ENCODE measurements at regions not wholly inside any gene's neighbourhood (a gene's known extent, or its start where the extent isn't known, plus 50 kb on each side); places are given as distances from the start of the nearest gene placed in this dataset.

DNA sequence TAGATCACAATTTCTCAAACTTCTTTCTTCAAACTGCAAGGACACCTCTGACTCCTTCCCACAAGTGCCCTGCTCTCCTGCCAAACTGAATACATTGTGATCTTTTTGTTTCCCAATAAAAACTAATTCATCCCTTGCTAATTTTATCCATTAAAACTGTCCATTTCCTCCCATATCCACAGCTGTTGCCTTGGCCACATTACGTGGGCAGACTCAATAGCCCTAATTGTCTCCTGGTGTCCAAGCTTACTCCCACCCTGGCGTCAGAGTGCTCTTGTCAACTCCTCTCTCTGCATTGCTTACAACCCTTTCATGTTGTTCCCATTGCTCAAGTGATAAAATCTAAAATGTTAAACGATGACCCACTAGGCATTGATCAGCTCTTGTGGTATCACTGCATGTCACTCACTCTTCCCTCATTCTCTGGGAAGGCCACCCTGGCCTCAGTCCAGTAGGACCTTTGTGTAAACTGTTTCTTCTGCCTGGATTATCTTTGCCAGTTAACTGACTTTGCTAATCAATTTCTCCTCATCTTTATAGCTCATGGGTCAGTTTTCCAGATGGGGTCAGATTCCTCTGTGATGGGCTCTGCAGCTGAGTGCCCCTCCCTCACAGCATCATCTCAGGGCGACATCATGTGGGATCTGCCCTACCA lies 525.0 kb downstream of the SLC4A3 start:
- Mint-ChIP-seq H3K4me3 (no peak overlapping the region), H3K4me1 (ENCODE audit: low read depth) (no peaks in the 10 kb centered on the region), H3K9me3 (no peaks in the 10 kb centered on the region), H3K27ac (no peak overlapping the region), H3K27me3 (ENCODE audit: low read depth) (peaks cover 2% of the 10 kb centered on the region), H3K36me3 (ENCODE audit: low read depth) (no peaks in the 10 kb centered on the region)
- no peak for DNase-seq
- CTCF ChIA-PET = no interaction called here
- intact Hi-C loops (cut with micrococcal nuclease) = no loop called here

DNA sequence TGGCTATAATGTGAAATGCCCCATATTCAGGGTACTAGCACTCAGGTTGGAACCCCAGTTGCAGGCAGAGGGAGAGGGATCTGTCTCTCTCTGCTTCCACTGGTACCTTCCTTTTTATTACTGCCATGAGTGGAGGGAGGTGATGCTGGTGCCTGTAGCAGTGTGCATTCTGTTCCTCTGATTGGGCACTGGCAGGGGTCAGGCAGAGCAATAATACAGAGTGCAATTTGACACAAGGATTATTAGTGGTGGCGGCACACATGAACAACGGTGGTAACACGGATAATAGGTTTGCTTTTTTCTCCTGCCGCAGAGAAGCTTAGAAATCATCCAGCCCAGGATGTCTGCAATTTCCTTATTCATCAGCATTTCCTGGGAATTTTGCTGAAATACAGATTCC lies 525.7 kb downstream of the SLC4A3 start:
- CTCF ChIA-PET = no interaction called here
- Mint-ChIP-seq H3K4me1 (ENCODE audit: low read depth) (no peaks in the 10 kb centered on the region), H3K9me3 (no peaks in the 10 kb centered on the region), H3K27ac (no peak overlapping the region), H3K36me3 (ENCODE audit: low read depth) (no peaks in the 10 kb centered on the region), H3K4me3 (no peak overlapping the region), H3K27me3 (ENCODE audit: low read depth) (peaks cover 4% of the 10 kb centered on the region)
- intact Hi-C loops (cut with micrococcal nuclease) = no loop called here
- no peak for DNase-seq

DNA sequence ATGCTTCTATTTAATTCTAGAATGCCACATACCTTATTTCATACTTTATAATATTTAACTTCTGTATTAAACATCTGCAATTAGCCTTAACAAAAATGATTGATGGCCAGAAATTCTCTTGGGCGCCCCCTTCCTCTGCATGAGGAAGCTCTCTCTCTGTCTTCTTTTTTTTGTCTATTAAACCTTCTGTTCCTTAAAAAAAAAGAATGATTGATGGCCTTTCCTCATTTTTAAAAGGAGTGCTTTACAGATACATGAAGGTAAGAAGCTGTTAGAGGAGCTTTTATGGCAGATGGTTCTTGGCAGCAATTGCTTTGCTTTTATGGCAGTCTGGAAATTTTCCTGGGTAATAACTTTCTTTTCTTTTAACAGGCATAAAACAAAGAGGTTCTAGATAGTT lies 526.9 kb downstream of the SLC4A3 start:
- DNase-seq = no peak
- Mint-ChIP-seq H3K4me1 (ENCODE audit: low read depth) (no peaks in the 10 kb centered on the region), H3K9me3 (no peaks in the 10 kb centered on the region), H3K27ac (no peak overlapping the region), H3K4me3 (no peak overlapping the region), H3K27me3 (ENCODE audit: low read depth) (peaks cover 4% of the 10 kb centered on the region), H3K36me3 (ENCODE audit: low read depth) (no peaks in the 10 kb centered on the region)
- intact Hi-C loops (cut with micrococcal nuclease) = no loop called here
- CTCF ChIA-PET = no interaction called here

DNA sequence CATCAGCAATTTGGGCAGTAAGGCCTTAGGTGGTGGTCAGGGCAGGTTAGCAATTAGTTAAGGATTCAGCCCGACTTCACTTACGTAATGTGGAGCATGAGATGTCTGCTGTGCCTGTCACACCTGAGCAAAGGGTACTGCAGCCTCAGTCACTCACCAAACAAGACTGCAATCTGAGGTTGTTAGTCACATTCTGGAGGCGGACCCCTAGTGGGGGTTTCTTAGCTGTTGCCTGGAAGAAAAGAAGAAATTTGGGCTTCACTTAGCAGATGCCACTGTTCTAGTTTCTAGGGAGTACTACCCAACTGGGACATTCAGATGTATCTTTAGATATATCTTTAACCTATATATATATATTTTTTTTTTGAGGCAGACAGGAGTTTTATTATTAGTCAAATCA lies 529.9 kb downstream of the SLC4A3 start:
- Mint-ChIP-seq H3K36me3 (ENCODE audit: low read depth) (no peaks in the 10 kb centered on the region), H3K9me3 (no peaks in the 10 kb centered on the region), H3K27ac (no peak overlapping the region), H3K27me3 (ENCODE audit: low read depth) (peaks cover 4% of the 10 kb centered on the region), H3K4me1 (ENCODE audit: low read depth) (no peaks in the 10 kb centered on the region), H3K4me3 (no peak overlapping the region)
- CTCF ChIA-PET = no interaction called here
- DNase-seq = no peak
- intact Hi-C loops (cut with micrococcal nuclease) = no loop called here

DNA sequence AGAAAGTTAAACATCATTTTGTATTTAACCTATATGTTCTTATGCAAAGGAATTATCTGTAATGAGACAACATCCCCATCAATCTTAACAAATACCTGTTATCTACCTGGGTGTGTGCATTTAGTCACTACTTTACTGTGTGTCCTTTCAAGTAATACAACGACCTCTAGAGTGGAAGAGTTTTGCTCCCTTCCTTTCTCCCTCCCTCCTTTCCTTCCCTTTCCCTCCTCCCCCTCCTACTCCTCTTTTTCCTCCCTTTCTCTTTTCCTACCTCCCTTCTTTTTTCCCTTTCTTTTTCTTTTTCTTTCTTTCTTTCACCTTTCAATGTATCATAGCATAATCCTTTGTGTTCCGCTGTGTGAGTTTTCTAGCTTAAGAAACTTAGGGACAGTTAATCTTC lies 532.3 kb downstream of the SLC4A3 start:
- intact Hi-C loops (cut with micrococcal nuclease) = no loop called here
- CTCF ChIA-PET = interaction anchor here (0.7 kb wide), 1 partner anchor 207 kb away, joined by 3 read pairs; no protein-coding TSS in a partner anchor
- H3K27ac Mint-ChIP-seq = no peak overlapping the region
- no peak for DNase-seq
- H3K9me3 Mint-ChIP-seq = no peaks in the 10 kb centered on the region
- H3K27me3 Mint-ChIP-seq (ENCODE audit: low read depth) = peaks cover 2% of the 10 kb centered on the region
- no peaks in the 10 kb centered on the region for H3K4me1 Mint-ChIP-seq (ENCODE audit: low read depth)
- no peaks in the 10 kb centered on the region for H3K36me3 Mint-ChIP-seq (ENCODE audit: low read depth)
- H3K4me3 Mint-ChIP-seq = no peak overlapping the region

DNA sequence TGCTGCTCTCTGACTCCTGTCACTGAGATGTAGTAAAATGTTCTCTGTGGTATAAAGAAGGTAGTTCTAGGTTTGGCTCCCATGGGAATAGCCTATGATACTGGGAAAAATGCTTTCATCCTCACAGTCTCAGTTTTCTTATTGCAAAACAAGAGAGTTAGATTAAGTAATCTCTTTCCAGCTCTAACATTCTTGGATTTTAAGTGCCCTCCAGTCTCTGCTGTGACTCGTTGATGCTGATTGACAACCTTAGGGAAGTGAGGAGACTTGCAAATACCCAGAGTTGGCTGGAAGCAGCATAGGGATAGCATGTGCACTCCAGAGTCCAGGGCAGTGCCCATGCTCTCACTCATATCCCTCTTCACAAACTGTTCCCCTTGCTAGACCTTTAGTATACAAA lies 534.9 kb downstream of the SLC4A3 start:
- no peaks in the 10 kb centered on the region for H3K4me1 Mint-ChIP-seq (ENCODE audit: low read depth)
- intact Hi-C loops (cut with micrococcal nuclease) = no loop called here
- CTCF ChIA-PET = no interaction called here

DNA sequence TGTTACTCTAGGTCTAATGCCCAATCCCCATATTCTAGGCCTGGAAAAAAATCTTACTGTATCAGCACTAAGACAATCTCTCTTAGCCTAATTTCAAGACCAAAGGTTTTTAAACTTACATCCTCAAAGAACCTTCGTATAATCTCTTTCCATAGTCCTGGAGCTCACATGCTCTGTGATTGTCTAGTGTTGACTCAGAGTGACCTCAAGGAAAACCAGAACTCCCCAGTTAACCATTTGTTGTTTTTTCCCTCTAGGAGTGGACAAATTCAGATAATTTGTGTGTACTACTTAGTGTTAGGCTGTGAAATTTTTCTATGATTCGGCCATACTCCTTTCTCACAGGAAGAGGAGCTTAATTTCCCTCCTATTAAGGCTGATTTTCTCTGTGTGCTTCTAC lies 536.1 kb downstream of the SLC4A3 start:
- CTCF ChIA-PET = no interaction called here
- no peaks in the 10 kb centered on the region for H3K4me1 Mint-ChIP-seq (ENCODE audit: low read depth)
- H3K9me3 Mint-ChIP-seq = no peaks in the 10 kb centered on the region

More for the DNA sequence above, 534.9 kb downstream of the SLC4A3 start:
- H3K36me3 Mint-ChIP-seq (ENCODE audit: low read depth) = no peaks in the 10 kb centered on the region
- H3K4me3 Mint-ChIP-seq = no peak overlapping the region
- no peaks in the 10 kb centered on the region for H3K9me3 Mint-ChIP-seq
- H3K27me3 Mint-ChIP-seq (ENCODE audit: low read depth) = peaks cover 2% of the 10 kb centered on the region
- no peak for DNase-seq
- H3K27ac Mint-ChIP-seq = no peak overlapping the region

DNA sequence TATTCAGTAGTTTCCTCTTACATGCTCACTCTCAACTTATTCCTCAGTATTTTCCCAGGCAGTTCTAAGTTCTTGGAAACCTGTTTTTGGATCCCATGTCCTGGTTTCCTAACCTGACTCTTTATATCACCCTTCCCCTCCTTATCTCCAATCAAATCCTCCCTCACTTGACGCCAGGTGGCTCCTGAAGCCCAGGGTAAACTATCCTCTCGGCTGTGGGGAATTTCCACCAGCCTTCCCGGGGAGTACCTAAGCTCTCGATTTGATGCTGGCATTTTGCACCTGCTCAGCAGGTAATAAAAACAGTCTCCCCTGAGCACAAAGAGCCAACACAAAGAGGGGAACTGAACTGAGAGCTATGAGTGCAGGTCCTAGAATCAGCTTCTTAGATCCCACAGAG lies 538.0 kb downstream of the SLC4A3 start:
- no peaks in the 10 kb centered on the region for H3K27me3 Mint-ChIP-seq (ENCODE audit: low read depth)
- no peaks in the 10 kb centered on the region for H3K9me3 Mint-ChIP-seq
- no peak for DNase-seq
- no peaks in the 10 kb centered on the region for H3K36me3 Mint-ChIP-seq (ENCODE audit: low read depth)
- H3K4me3 Mint-ChIP-seq = no peak overlapping the region
- CTCF ChIA-PET = no interaction called here
- intact Hi-C loops (cut with micrococcal nuclease) = no loop called here
- H3K27ac Mint-ChIP-seq = no peak overlapping the region
- H3K4me1 Mint-ChIP-seq (ENCODE audit: low read depth) = no peaks in the 10 kb centered on the region

More for the DNA sequence above, 536.1 kb downstream of the SLC4A3 start:
- no peak overlapping the region for H3K4me3 Mint-ChIP-seq
- no peaks in the 10 kb centered on the region for H3K27me3 Mint-ChIP-seq (ENCODE audit: low read depth)
- DNase-seq = no peak
- no peak overlapping the region for H3K27ac Mint-ChIP-seq
- intact Hi-C loops (cut with micrococcal nuclease) = no loop called here
- no peaks in the 10 kb centered on the region for H3K36me3 Mint-ChIP-seq (ENCODE audit: low read depth)

DNA sequence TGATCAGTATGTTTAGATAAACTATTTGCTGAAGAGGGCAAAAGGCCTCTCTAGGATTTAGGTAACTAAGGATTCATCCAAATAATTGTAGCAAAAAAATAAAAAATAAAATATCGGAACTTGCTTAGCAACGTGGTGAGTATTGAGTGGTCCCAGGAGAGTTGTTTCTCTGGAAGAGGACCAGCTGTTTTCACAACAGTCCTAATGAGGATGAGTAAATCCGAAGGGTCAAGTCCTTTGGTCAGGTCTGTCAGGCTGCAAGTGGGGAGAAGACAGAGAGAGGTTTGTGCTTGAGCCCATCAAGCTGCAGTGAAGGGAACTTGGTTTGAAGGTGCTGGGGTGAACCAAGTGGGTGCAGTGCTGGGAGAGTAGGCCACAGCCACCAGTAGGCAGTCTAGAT lies 539.2 kb downstream of the SLC4A3 start:
- Mint-ChIP-seq H3K27ac (no peak overlapping the region), H3K27me3 (ENCODE audit: low read depth) (no peaks in the 10 kb centered on the region), H3K4me3 (no peak overlapping the region), H3K36me3 (ENCODE audit: low read depth) (no peaks in the 10 kb centered on the region), H3K4me1 (ENCODE audit: low read depth) (no peaks in the 10 kb centered on the region), H3K9me3 (no peaks in the 10 kb centered on the region)
- intact Hi-C loops (cut with micrococcal nuclease) = no loop called here
- no peak for DNase-seq
- CTCF ChIA-PET = no interaction called here

DNA sequence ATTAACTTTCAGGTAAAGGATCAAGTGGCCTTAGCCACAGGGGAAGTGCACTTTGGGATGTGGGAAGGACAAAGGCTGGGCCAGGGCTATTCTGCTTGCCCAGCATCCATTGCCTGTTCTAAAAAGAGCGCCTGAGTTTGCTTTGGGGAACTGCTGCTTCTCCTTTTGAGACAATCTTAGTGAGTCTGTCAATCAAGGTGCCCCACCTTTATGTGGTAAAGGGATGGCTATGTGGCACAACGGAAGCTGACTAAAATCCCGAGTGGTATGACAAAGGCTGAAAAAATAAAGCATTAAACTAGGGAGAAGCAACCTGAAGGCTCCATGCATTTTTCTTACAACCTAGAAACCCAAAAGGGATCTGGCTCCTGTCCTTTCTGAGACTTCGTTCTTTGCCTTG lies 540.5 kb downstream of the SLC4A3 start:
- CTCF ChIA-PET = interaction anchor here (0.6 kb wide), 1 partner anchor 171 kb away, joined by 3 read pairs; no protein-coding TSS in a partner anchor
- Mint-ChIP-seq H3K4me3 (no peak overlapping the region), H3K9me3 (no peaks in the 10 kb centered on the region), H3K27me3 (ENCODE audit: low read depth) (no peaks in the 10 kb centered on the region), H3K36me3 (ENCODE audit: low read depth) (no peaks in the 10 kb centered on the region), H3K4me1 (ENCODE audit: low read depth) (no peaks in the 10 kb centered on the region), H3K27ac (no peak overlapping the region)
- DNase-seq = no peak
- intact Hi-C loops (cut with micrococcal nuclease) = no loop called here

DNA sequence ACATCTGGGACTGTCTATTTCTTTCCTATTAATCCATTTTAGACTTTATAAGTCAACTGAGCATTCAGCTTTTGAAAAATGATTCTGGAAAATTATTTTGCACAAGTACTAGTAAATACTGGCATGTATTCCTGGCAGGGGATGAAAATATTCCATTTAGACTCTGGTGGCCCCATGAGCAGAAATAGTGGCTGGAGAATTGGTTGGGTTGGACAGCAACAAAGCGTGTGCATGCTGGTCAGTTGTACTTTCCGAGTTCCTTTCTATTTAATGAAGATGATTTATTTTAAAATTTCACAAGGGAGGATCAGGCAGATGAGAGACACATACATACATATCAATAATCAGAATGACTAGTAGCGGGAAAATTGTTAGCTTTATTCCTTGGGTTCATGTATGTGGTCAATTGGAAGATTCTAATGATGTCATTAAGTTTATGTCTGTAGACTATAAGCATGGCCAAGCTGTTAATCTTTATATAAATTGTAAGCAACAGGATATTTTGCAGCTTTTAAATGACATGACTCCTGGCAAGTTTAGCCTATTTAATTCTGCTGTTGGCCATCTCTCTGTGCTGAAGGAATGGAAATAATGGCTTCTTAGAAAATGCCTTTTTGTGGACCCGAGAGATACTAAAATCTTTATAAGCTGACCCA lies 541.6 kb downstream of the SLC4A3 start:
- no peak for DNase-seq
- Mint-ChIP-seq H3K27ac (no peak overlapping the region), H3K27me3 (ENCODE audit: low read depth) (no peaks in the 10 kb centered on the region), H3K4me1 (ENCODE audit: low read depth) (no peaks in the 10 kb centered on the region), H3K36me3 (ENCODE audit: low read depth) (no peaks in the 10 kb centered on the region), H3K9me3 (no peaks in the 10 kb centered on the region), H3K4me3 (no peak overlapping the region)
- CTCF ChIA-PET = no interaction called here
- intact Hi-C loops (cut with micrococcal nuclease) = no loop called here

DNA sequence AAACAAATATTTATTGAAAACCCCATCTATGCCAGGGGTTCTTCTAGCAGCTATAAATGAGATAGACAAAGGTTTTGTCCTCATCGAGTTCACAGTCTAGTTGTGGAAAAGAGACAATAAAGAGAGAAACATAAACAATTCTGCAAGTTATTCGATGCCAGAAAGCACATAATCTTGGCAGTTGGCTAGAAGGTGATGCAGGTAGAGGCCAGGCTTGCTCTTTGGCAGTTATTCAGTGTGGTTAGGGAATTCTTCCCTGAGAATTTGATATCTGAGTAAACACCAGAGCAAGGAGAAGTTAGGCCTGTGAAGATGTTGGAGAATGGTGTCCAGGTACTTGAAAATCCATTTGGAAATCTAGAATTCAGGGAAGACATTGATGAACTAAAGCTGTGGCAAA lies 547.4 kb downstream of the SLC4A3 start:
- Mint-ChIP-seq H3K4me1 (ENCODE audit: low read depth) (no peaks in the 10 kb centered on the region), H3K36me3 (ENCODE audit: low read depth) (no peaks in the 10 kb centered on the region), H3K27ac (no peak overlapping the region), H3K27me3 (ENCODE audit: low read depth) (no peaks in the 10 kb centered on the region), H3K9me3 (no peaks in the 10 kb centered on the region), H3K4me3 (no peak overlapping the region)
- intact Hi-C loops (cut with micrococcal nuclease) = no loop called here
- no peak for DNase-seq
- CTCF ChIA-PET = no interaction called here

DNA sequence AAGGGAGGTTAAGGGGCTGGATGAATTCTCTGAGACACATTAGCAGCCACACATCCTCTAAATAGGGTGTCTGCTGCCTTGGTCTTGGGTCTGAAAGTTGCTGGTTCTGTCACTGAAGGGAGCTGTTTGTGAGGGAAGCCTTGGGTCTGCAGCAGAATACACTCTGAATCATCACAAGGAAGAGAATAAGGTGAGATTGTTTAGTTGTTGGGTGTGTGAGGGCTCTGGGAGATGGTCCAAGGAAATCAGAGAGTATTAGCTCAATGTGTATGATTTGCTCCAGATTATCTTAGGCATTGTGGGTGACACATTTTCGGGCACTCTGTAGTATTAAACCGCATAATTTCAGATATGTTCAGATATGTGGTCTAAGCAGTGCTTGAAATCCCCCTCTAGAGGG lies 548.5 kb downstream of the SLC4A3 start:
- H3K27me3 Mint-ChIP-seq (ENCODE audit: low read depth) = no peaks in the 10 kb centered on the region
- H3K36me3 Mint-ChIP-seq (ENCODE audit: low read depth) = no peaks in the 10 kb centered on the region
- intact Hi-C loops (cut with micrococcal nuclease) = no loop called here
- no peaks in the 10 kb centered on the region for H3K4me1 Mint-ChIP-seq (ENCODE audit: low read depth)
- CTCF ChIA-PET = no interaction called here
- H3K9me3 Mint-ChIP-seq = no peaks in the 10 kb centered on the region
- H3K27ac Mint-ChIP-seq = no peak overlapping the region
- no peak overlapping the region for H3K4me3 Mint-ChIP-seq
- no peak for DNase-seq

Data from activated naive CD4-positive, alpha-beta T cell treated with anti-CD3 and anti-CD28 coated beads for 36 hours (primary cell).